Karpas-422 (cell line): ENCODE measurements at regions not wholly inside any gene's neighbourhood (a gene's known extent, or its start where the extent isn't known, plus 50 kb on each side); places are given as distances from the start of the nearest gene placed in this dataset.
A peak's percentile ranks its signal among the peaks of the same experiment; 100 is the strongest.

Experiments used
- DNase-seq: peaks from one replicate; pipeline ENCODE4 v3.0.0-alpha.2; 2015
- H2AFZ ChIP-seq: fragments of 200-600 bp; sonication (generic); 2 replicates; pipeline ENCODE4 v1.6.1; 2014; ENCODE audit warnings: antibody characterized with exemption, low read length, mixed read lengths
- H3K27ac ChIP-seq: fragments of 200-600 bp; sonication (generic); 2 replicates; pipeline ENCODE4 v1.5.1; 2014; ENCODE audit warnings: mild to moderate bottlenecking, low read length, moderate library complexity
- H3K27me3 ChIP-seq: fragments of 200-600 bp; sonication (generic); 2 replicates; pipeline ENCODE4 v1.6.1; 2014; ENCODE audit warnings: low read length, mixed read lengths
- H3K36me3 ChIP-seq: fragments of 200-600 bp; sonication (generic); 2 replicates; pipeline ENCODE4 v1.6.1; 2014; ENCODE audit warnings: low read length, mixed read lengths; ENCODE audit not compliant: insufficient read depth
- H3K4me1 ChIP-seq: fragments of 200-600 bp; sonication (generic); 2 replicates; pipeline ENCODE4 v1.6.1; 2014; ENCODE audit warnings: mild to moderate bottlenecking, low read length, mixed read lengths
- H3K4me2 ChIP-seq: fragments of 200-600 bp; sonication (generic); 2 replicates; pipeline ENCODE4 v1.6.1; 2014; ENCODE audit warnings: low read length, low read depth, mild to moderate bottlenecking; ENCODE audit not compliant: poor library complexity, severe bottlenecking
- H3K4me3 ChIP-seq: fragments of 200-600 bp; sonication (generic); 2 replicates; pipeline ENCODE4 v1.5.1; 2014; ENCODE audit warnings: mild to moderate bottlenecking, antibody characterized with exemption, low read length, mixed read lengths
- H3K79me2 ChIP-seq: fragments of 200-600 bp; sonication (generic); 2 replicates; pipeline ENCODE4 v1.6.1; 2014; ENCODE audit warnings: mild to moderate bottlenecking, low read length, mixed read lengths
- H3K9ac ChIP-seq: fragments of 200-600 bp; sonication (generic); 2 replicates; pipeline ENCODE4 v1.6.0; 2014; ENCODE audit warnings: low read length
- H3K9me2 ChIP-seq: fragments of 200-600 bp; sonication (generic), shearing (Covaris generic); replicated peaks from 2 replicates; pipeline ENCODE4 v1.6.0; 2014; ENCODE audit warnings: mild to moderate bottlenecking, low read length, moderate library complexity; ENCODE audit not compliant: insufficient read depth
- H3K9me3 ChIP-seq: fragments of 300-700, 200-600 bp; sonication (generic); 2 replicates; pipeline ENCODE4 v1.6.1; 2014; ENCODE audit warnings: low read length, mixed read lengths
- H4K20me1 ChIP-seq: fragments of 200-600 bp; sonication (generic); 2 replicates; pipeline ENCODE4 v1.6.1; 2014; ENCODE audit warnings: mild to moderate bottlenecking, antibody characterized with exemption, low read length, low read depth; ENCODE audit not compliant: insufficient read depth

DNA sequence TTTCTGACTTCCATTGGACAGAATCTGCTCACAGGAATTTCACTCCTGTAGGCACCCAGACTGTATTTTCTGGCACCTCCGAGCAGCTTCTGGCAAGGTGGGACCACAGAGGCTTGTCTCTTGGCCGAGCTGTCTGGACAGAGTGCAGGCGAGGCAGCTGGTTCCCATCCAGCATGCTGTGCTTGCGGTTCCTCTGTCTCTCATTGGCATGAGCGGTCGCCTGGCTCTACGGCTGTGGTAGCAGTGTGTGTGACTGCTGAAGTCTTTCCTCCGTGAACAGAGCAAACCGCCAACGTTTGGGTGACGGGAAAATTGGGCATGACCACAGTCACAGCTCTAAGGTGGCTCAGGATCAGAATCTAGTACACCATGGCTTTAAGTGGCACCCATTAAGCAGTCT lies 411.7 kb upstream of the NETO1 start:
- no peak overlapping the region for H3K27ac ChIP-seq
- no peaks in the 10 kb centered on the region for H3K4me1 ChIP-seq
- no peak for DNase-seq
- no peaks in the 10 kb centered on the region for H4K20me1 ChIP-seq
- H3K4me2 ChIP-seq = no peak overlapping the region
- H3K9me3 ChIP-seq = peaks cover 20% of the 10 kb centered on the region
- H3K4me3 ChIP-seq = no peak overlapping the region
- H3K9ac ChIP-seq = no peak overlapping the region
- peak overlapping the region; percentile 0; the same call in 1 of the 2 replicates for H2AFZ ChIP-seq
- no peaks in the 10 kb centered on the region for H3K36me3 ChIP-seq
- no peaks in the 10 kb centered on the region for H3K27me3 ChIP-seq
- no peaks in the 10 kb centered on the region for H3K9me2 ChIP-seq
- no peaks in the 10 kb centered on the region for H3K79me2 ChIP-seq

DNA sequence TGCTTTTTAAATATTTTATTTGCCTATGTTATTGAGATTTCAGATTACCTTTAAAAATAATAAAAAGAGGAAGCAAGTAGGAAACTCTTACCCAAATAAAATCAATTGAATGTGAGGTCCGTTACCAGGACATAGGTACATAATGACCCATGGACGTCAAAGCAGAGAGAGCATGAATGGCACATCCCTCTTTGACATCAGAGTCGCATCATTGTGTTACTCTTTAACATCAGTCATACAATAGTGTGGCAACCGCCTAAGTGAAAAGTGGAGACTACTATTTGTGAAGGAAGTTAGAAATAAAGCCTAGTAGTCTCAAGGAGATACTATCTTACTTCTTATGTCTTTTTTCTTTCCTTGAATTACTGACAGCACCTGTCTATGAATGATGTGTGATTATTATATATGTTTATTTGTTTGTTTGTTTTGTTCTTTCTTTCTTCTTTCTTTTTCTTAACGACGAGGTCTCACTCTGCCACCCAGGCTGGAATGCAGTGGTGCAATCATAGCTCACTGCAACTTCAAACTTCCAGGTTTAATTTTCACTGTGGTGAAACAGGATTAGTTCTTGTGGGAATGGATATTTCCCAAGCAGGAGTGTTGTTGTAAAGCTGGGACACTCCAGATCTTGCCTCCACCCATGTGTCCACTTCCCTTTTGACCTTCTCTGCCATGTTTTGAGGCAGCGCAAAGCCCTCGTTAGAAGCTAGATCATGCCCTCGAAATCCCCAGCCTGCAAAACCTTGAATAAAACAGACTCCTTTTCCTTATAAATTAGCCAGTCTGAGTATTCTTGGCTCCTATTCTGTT lies 407.2 kb upstream of the NETO1 start:
- no peaks in the 10 kb centered on the region for H4K20me1 ChIP-seq
- H3K9ac ChIP-seq = no peak overlapping the region
- H3K36me3 ChIP-seq = no peaks in the 10 kb centered on the region
- no peaks in the 10 kb centered on the region for H3K9me2 ChIP-seq
- peaks cover 29% of the 10 kb centered on the region for H3K9me3 ChIP-seq
- no peaks in the 10 kb centered on the region for H3K79me2 ChIP-seq
- H2AFZ ChIP-seq = no peak overlapping the region
- no peak overlapping the region for H3K4me3 ChIP-seq
- no peak for DNase-seq
- H3K27ac ChIP-seq = no peak overlapping the region
- no peaks in the 10 kb centered on the region for H3K4me1 ChIP-seq
- no peaks in the 10 kb centered on the region for H3K27me3 ChIP-seq
- no peak overlapping the region for H3K4me2 ChIP-seq

DNA sequence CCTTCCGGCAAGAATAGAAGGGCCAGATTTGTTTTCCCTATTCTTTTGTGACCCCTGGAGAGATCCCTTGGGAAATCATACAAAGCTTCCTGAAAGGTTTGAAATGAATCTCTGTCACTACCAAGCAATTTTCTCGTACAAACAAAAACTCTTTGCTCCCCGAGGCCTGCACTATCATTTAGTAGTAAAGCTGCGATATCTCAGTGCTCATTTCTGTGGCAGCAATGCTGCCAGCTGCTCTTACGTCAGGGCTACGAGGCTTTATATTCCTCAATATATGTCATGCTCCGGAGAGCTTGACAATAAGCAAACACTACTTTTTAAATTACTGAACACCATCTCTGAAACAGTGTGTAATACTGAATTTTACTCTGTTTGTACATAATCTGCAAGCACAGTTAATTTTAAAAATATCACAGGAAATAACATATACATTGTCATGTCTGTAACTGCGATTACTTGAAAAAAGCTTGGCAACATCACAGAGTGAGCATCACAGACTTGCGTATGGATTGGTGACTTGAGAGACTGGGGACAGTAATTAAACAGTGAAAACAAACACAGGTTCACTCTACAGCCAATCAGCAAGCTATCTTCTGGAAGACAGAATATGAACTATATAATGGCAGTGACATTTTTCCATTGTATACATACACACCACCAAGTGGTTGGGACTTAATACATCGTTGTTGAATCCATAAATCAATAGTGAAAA lies 403.3 kb upstream of the NETO1 start:
- peaks cover 30% of the 10 kb centered on the region for H3K9me3 ChIP-seq
- no peak for DNase-seq
- no peaks in the 10 kb centered on the region for H3K79me2 ChIP-seq
- H4K20me1 ChIP-seq = no peaks in the 10 kb centered on the region
- no peak overlapping the region for H3K4me3 ChIP-seq
- H3K4me2 ChIP-seq = no peak overlapping the region
- H3K27ac ChIP-seq = no peak overlapping the region
- H3K9ac ChIP-seq = no peak overlapping the region
- H3K4me1 ChIP-seq = no peaks in the 10 kb centered on the region
- no peaks in the 10 kb centered on the region for H3K27me3 ChIP-seq
- H2AFZ ChIP-seq = no peak overlapping the region
- H3K9me2 ChIP-seq = no peaks in the 10 kb centered on the region
- H3K36me3 ChIP-seq = no peaks in the 10 kb centered on the region

DNA sequence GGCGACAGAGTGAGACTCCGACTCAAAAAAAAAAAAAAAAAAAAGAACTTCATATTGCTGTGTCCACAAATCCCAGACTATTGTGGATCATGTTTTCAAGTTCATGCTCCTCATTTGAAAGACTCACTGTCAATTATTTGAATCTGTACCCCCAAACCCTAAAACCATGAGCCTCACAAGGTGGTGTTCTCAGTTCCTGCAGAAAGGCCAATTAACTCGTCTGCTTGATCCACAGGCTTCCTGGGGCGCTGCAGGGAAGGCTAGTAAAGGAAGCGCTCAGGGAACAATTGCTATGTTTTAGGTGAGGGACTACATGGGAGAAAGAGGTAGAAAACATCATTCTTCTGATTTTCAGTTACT lies 396.8 kb upstream of the NETO1 start:
- H3K27me3 ChIP-seq = no peaks in the 10 kb centered on the region
- H3K36me3 ChIP-seq = no peaks in the 10 kb centered on the region
- peaks cover 22% of the 10 kb centered on the region for H3K9me3 ChIP-seq
- no peak overlapping the region for H3K4me2 ChIP-seq
- H3K27ac ChIP-seq = no peak overlapping the region
- H3K79me2 ChIP-seq = no peaks in the 10 kb centered on the region
- DNase-seq = no peak
- no peak overlapping the region for H2AFZ ChIP-seq
- H4K20me1 ChIP-seq = no peaks in the 10 kb centered on the region
- H3K4me3 ChIP-seq = no peak overlapping the region
- no peaks in the 10 kb centered on the region for H3K4me1 ChIP-seq
- H3K9ac ChIP-seq = no peak overlapping the region
- H3K9me2 ChIP-seq = no peaks in the 10 kb centered on the region

DNA sequence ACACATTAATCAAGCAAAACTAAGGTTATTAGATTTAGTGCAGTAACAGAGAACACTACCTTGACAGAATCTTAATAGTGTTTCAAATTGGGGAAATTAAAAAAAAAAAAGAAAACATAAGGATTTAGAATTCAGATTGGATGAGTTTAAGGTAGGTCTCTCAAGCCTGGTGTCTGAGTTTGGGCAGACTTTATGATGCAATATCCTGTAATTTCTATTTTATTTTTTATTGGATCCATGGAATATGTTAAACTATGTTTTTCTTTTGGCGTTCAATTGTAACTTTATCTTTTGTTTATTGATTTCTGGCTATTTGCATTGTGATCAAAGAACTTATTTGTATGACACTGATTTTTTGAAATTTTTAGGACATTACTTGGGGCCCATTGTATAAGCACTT lies 394.1 kb upstream of the NETO1 start:
- H3K4me1 ChIP-seq = no peaks in the 10 kb centered on the region
- no peak overlapping the region for H3K27ac ChIP-seq
- H3K27me3 ChIP-seq = no peaks in the 10 kb centered on the region
- H3K4me3 ChIP-seq = no peak overlapping the region
- peaks cover 25% of the 10 kb centered on the region for H3K9me3 ChIP-seq
- H4K20me1 ChIP-seq = no peaks in the 10 kb centered on the region
- no peak overlapping the region for H3K9ac ChIP-seq
- no peak overlapping the region for H3K4me2 ChIP-seq
- no peaks in the 10 kb centered on the region for H3K36me3 ChIP-seq
- H3K9me2 ChIP-seq = no peaks in the 10 kb centered on the region
- no peaks in the 10 kb centered on the region for H3K79me2 ChIP-seq
- DNase-seq = no peak
- H2AFZ ChIP-seq = no peak overlapping the region

DNA sequence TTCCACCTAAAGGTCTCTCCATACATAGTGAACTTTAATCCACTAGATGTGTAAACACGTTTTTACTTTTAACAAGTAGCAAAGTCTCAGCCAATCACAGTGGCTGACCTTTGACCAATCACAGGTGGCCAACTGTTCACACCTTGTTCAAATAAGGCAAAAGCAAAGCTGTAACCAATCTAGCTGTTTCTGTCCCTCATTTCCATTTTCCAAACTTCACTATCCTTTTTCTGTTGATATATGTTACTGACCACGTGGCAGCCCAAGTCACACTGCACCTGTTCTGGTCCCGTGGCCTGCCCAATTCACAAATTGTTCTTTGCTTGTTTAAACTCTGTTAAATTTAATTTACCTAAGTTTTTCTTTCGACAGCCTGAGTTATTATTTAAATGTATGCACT lies 393.5 kb upstream of the NETO1 start:
- Histone ChIP-seq H3K27ac (no peak overlapping the region), H3K79me2 (no peaks in the 10 kb centered on the region), H3K27me3 (no peaks in the 10 kb centered on the region), H3K4me1 (no peaks in the 10 kb centered on the region), H3K9ac (no peak overlapping the region), H3K9me3 (peaks cover 32% of the 10 kb centered on the region), H3K4me3 (no peak overlapping the region), H2AFZ (no peak overlapping the region), H3K4me2 (no peak overlapping the region), H3K9me2 (no peaks in the 10 kb centered on the region), H4K20me1 (no peaks in the 10 kb centered on the region), H3K36me3 (no peaks in the 10 kb centered on the region)
- no peak for DNase-seq

DNA sequence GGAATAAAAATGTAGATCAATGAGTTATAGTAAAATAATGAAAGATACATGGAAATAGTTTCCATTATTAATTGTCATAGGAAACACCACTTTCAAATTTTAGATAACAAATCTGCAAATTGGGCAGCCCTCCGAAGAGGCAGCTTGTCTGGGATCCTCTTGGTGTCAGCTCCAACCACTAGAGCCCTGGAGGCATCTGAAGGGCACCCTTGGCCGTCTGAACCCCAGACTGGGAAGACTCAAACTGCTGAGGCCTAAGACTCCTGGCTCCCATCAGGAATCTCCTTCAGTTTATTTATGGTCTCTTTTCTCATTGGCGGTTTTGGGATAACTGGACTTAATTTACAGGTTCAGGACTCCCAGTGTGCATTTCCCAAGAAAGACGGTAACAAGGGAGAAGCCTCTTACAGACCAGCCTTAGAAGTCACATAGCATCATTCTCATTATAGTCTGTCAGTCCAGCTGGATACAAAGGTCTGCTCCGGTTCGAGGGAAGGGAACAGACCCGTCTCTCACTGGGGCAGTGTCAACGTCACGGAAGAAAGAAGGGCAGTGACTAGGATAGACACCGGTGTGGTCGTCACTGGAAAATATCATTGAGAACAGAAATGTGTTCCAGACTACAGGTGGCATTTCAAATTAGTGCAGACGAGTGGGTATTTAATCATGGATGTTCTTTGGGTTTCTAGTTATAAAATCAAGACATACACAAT lies 390.7 kb upstream of the NETO1 start:
- Histone ChIP-seq H3K4me1 (no peaks in the 10 kb centered on the region), H3K9ac (no peak overlapping the region), H3K36me3 (no peaks in the 10 kb centered on the region), H3K9me3 (peaks cover 45% of the 10 kb centered on the region), H3K4me2 (no peak overlapping the region), H3K9me2 (no peaks in the 10 kb centered on the region), H3K79me2 (no peaks in the 10 kb centered on the region), H4K20me1 (no peaks in the 10 kb centered on the region), H3K27me3 (no peaks in the 10 kb centered on the region), H3K4me3 (no peak overlapping the region), H2AFZ (no peak overlapping the region), H3K27ac (no peak overlapping the region)
- no peak for DNase-seq

DNA sequence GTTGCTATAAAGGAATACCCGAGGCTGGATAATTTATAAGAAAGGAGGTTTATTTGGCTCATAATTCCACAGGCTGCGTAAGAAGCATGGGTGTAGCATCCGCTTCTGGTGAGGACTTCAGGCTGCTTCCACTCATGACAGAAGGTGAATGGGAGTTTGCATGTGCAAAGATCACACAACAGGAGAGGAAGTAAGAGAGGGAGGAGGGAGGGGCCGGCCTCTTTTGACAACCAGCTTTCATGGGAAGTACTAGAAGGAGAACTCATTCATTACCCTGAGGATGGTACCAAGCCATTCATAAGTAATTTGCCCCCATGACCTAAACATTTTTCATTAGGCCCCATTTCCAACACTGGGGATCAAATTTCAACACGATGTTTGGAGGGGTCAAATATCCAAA lies 386.8 kb upstream of the NETO1 start:
- Histone ChIP-seq H3K79me2 (no peaks in the 10 kb centered on the region), H3K9me2 (no peaks in the 10 kb centered on the region), H3K4me1 (no peaks in the 10 kb centered on the region), H3K36me3 (no peaks in the 10 kb centered on the region), H3K4me3 (no peak overlapping the region), H3K27ac (no peak overlapping the region), H3K4me2 (no peak overlapping the region), H3K9me3 (peaks cover 52% of the 10 kb centered on the region), H4K20me1 (no peaks in the 10 kb centered on the region), H3K27me3 (no peaks in the 10 kb centered on the region), H2AFZ (no peak overlapping the region), H3K9ac (no peak overlapping the region)
- DNase-seq = no peak
